Retinal pigment epithelial cell (primary cell): ENCODE measurements at regions not wholly inside any gene's neighbourhood (a gene's known extent, or its start where the extent isn't known, plus 50 kb on each side); places are given as distances from the start of the nearest gene placed in this dataset.
"Not testable (repeated sequence)": the region's sequence is repeated elsewhere in the genome, so short reads cannot be mapped to it uniquely, and the experiment has no call there.

Source experiments
- DNase-seq: peaks from one replicate; pipeline ENCODE4 v3.0.0-alpha.2; 2010; ENCODE audit warnings: low read depth
- H3K4me3 ChIP-seq: 2 replicates; pipeline ENCODE4 v1.5.1; 2011; ENCODE audit warnings: mild to moderate bottlenecking, low read length, control low read depth, moderate library complexity
- CTCF ChIP-seq: conservative IDR thresholded peaks from 2 replicates; pipeline ENCODE4 v1.5.1; 2011; ENCODE audit warnings: low read depth, low read length, control low read depth, inconsistent platforms

- DNase-seq = no peak
- TF ChIP-seq CTCF = no peak
- H3K4me3 ChIP-seq = no peak overlapping the region
These were observed 101.6 kb upstream of the MEF2A start for GRCh38 chr15:99464137-99464536.

GRCh38 chr15:99466701-99467337 is 99.0 kb upstream of the MEF2A start:
- TF ChIP-seq CTCF = no peak
- DNase-seq = no peak
- no peak overlapping the region for H3K4me3 ChIP-seq

GRCh38 chr15:99467338-99467720 is 98.5 kb upstream of the MEF2A start:
- DNase-seq = no peak
- no peak overlapping the region for H3K4me3 ChIP-seq
- no peak for TF ChIP-seq CTCF

- TF ChIP-seq CTCF = no peak
- DNase-seq = no peak
These were observed 97.8 kb upstream of the MEF2A start for GRCh38 chr15:99467853-99468464.

GRCh38 chr15:99470204-99470603 is 95.6 kb upstream of the MEF2A start:
- not testable (repeated sequence) for DNase-seq, H3K4me3 ChIP-seq

More at GRCh38 chr15:99467853-99468464, 97.8 kb upstream of the MEF2A start:
- H3K4me3 ChIP-seq = no peak overlapping the region

- no peak overlapping the region for H3K4me3 ChIP-seq
- DNase-seq = no peak
- no peak for TF ChIP-seq CTCF
These were observed 93.2 kb upstream of the MEF2A start for GRCh38 chr15:99472416-99473145.

- TF ChIP-seq CTCF = no peak
- DNase-seq = peak; percentile 37
- no peak overlapping the region for H3K4me3 ChIP-seq
These were observed 91.5 kb upstream of the MEF2A start for GRCh38 chr15:99473981-99474906.
